PC-9 (cell line): ENCODE measurements at regions not wholly inside any gene's neighbourhood (a gene's known extent, or its start where the extent isn't known, plus 50 kb on each side); places are given as distances from the start of the nearest gene placed in this dataset.
"Not testable (repeated sequence)": the region's sequence is repeated elsewhere in the genome, so short reads cannot be mapped to it uniquely, and the experiment has no call there.

Experiments
- BruUV-seq: library from RNA; stranded (reverse); fragments of 400-500 nt; replicated peaks from 2 replicates; lab custom pipeline; 2021; lab: Mats Ljungman, UMichigan
- CTCF ChIA-PET: fragments of 300-600 bp; sonication (Branson Sonifier 250); formaldehyde crosslinking; loops from one replicate; lab custom pipeline; 2022; ENCODE audit warnings: antibody characterized with exemption; lab: Charles Lee
- POLR2A ChIA-PET: fragments of 300-600 bp; sonication (Branson Sonifier 250); formaldehyde crosslinking; loops from one replicate; lab custom pipeline; 2022; ENCODE audit warnings: antibody characterized with exemption; ENCODE audit not compliant: unreplicated experiment; lab: Charles Lee
- DNase-seq, 2 experiments: peaks; one replicate each; pipeline versions ENCODE4 v3.0.0 to v3.0.0-alpha.2; 2015 to 2022; ENCODE audit warnings: mixed read lengths in 1 of 2
- H2AFZ ChIP-seq: fragments of 200-600 bp; sonication (generic); 2 replicates; pipeline ENCODE4 v1.8.1; 2017; ENCODE audit warnings: antibody characterized with exemption
- H3F3A ChIP-seq: fragments of 200-600 bp; sonication (generic); 2 replicates; pipeline ENCODE4 v1.8.1; 2017; ENCODE audit warnings: antibody characterized with exemption, mild to moderate bottlenecking, low read depth; ENCODE audit not compliant: insufficient read depth
- H3K27ac ChIP-seq: fragments of 200-600 bp; sonication (generic); 2 replicates; pipeline ENCODE4 v1.6.1; 2016; ENCODE audit warnings: mixed run types
- H3K27me3 ChIP-seq: fragments of 200-600 bp; sonication (generic); 2 replicates; pipeline ENCODE4 v1.6.1; 2016; ENCODE audit warnings: low read depth, mixed run types; ENCODE audit not compliant: insufficient read depth
- H3K36me3 ChIP-seq: fragments of 200-600 bp; sonication (generic); 2 replicates; pipeline ENCODE4 v1.6.1; 2016; ENCODE audit warnings: low read depth, mixed run types
- H3K4me1 ChIP-seq: fragments of 200-600 bp; sonication (generic); replicated peaks from 2 replicates; pipeline ENCODE4 v1.6.1; 2016; ENCODE audit warnings: mixed run types; ENCODE audit not compliant: insufficient read depth
- H3K4me2 ChIP-seq: fragments of 200-600 bp; sonication (generic); 2 replicates; pipeline ENCODE4 v1.6.1; 2017; ENCODE audit warnings: mixed run types
- H3K4me3 ChIP-seq: fragments of 200-600 bp; sonication (generic); 2 replicates; pipeline ENCODE4 v1.6.1; 2016; ENCODE audit warnings: mixed run types
- H3K79me2 ChIP-seq: fragments of 200-600 bp; sonication (generic); 2 replicates; pipeline ENCODE4 v1.6.1; 2017; ENCODE audit warnings: low read depth, mixed run types
- H3K9me2 ChIP-seq: fragments of 200-600 bp; sonication (generic); 2 replicates; pipeline ENCODE4 v1.8.1; 2017; ENCODE audit warnings: mild to moderate bottlenecking; ENCODE audit not compliant: insufficient read depth
- H3K9me3 ChIP-seq: fragments of 200-600 bp; sonication (generic); 2 replicates; pipeline ENCODE4 v1.8.1; 2016; ENCODE audit warnings: low read depth; ENCODE audit not compliant: insufficient read depth
- H4K20me1 ChIP-seq: fragments of 200-600 bp; sonication (generic); 2 replicates; pipeline ENCODE4 v1.8.1; 2017; ENCODE audit not compliant: insufficient read depth
- EZH2 ChIP-seq: fragments of 200-600 bp; sonication (generic); IDR thresholded peaks from 2 replicates; pipeline ENCODE4 v1.8.0; 2017; ENCODE audit warnings: antibody characterized with exemption, low read depth
- intact Hi-C: fragments of 100-400 bp; cut with micrococcal nuclease; formaldehyde crosslinking; loops from one replicate; pipeline ENCODE4 v1.10.0; 2022; ENCODE audit not compliant: unreplicated experiment
- TF ChIP-seq, protein P1 (sequence below): fragments of 200-600 bp; sonication (generic); conservative IDR thresholded peaks from 2 replicates; pipeline ENCODE4 v1.6.1; 2017; ENCODE audit warnings: mixed run types, antibody characterized with exemption, mild to moderate bottlenecking, moderate library complexity

DNA sequence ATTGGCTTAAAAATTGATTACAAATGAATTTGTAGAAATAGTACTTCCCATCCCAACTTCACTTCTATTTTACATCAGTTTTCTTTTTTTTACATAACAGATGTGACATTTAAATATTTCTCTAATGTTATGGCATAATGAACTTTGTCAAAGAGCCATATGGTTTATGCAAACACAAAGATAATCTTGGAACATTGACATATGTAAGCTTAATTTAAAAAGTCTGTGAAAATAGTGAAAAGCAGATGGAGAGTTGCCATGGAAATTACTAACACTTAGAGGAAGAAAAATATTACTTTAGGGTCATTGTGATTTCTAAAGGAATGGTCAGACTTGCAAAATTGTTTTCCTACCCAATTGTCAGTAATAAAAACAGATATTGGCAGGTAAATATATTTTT, 232.4 kb downstream of the AEBP2 start:
- BruUV-seq = no TSS peak
- H3K9me2 ChIP-seq = no peaks in the 10 kb centered on the region
- H3K4me1 ChIP-seq = no peaks in the 10 kb centered on the region
- no peak for TF ChIP-seq EZH2
- TF ChIP-seq, protein P1, sequence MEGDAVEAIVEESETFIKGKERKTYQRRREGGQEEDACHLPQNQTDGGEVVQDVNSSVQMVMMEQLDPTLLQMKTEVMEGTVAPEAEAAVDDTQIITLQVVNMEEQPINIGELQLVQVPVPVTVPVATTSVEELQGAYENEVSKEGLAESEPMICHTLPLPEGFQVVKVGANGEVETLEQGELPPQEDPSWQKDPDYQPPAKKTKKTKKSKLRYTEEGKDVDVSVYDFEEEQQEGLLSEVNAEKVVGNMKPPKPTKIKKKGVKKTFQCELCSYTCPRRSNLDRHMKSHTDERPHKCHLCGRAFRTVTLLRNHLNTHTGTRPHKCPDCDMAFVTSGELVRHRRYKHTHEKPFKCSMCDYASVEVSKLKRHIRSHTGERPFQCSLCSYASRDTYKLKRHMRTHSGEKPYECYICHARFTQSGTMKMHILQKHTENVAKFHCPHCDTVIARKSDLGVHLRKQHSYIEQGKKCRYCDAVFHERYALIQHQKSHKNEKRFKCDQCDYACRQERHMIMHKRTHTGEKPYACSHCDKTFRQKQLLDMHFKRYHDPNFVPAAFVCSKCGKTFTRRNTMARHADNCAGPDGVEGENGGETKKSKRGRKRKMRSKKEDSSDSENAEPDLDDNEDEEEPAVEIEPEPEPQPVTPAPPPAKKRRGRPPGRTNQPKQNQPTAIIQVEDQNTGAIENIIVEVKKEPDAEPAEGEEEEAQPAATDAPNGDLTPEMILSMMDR = no peak
- no peaks in the 10 kb centered on the region for H3K9me3 ChIP-seq
- no peaks in the 10 kb centered on the region for H4K20me1 ChIP-seq
- H3K4me2 ChIP-seq = no peak overlapping the region
- CTCF ChIA-PET = no interaction called here
- DNase-seq = no peak
- no peak overlapping the region for H3K27ac ChIP-seq
- H3K36me3 ChIP-seq = no peaks in the 10 kb centered on the region
- no peak overlapping the region for H3K4me3 ChIP-seq
- H3F3A ChIP-seq = no peaks in the 10 kb centered on the region
- no peaks in the 10 kb centered on the region for H3K79me2 ChIP-seq
- POLR2A ChIA-PET = no interaction called here
- H2AFZ ChIP-seq = no peak overlapping the region
- intact Hi-C loops = no loop called here
- no peaks in the 10 kb centered on the region for H3K27me3 ChIP-seq

DNA sequence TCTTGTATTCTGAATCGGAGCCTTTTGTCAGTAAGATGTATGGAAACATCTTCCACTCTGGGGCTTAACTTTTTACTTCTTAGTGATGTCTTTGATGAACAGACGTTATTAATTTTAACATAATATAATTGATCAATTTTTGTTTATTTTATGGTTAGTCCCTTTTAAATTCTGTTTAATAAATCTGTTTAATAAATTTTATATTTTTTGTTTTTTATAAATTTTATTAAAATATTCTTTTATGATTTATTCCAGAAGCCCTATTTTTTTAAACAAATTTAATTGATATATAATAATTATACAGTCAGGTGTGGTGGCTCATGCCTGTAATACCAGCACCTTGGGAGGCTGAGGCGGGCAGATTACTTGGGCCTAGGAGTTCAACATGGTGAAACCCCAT, 235.1 kb downstream of the AEBP2 start:
- no TSS peak for BruUV-seq
- Histone ChIP-seq H3K9me2 (no peaks in the 10 kb centered on the region), H3F3A (no peaks in the 10 kb centered on the region), H3K27ac (no peak overlapping the region), H4K20me1 (no peaks in the 10 kb centered on the region), H3K4me2 (no peak overlapping the region), H3K4me1 (no peaks in the 10 kb centered on the region), H3K27me3 (no peaks in the 10 kb centered on the region), H3K4me3 (no peak overlapping the region), H3K79me2 (no peaks in the 10 kb centered on the region), H2AFZ (no peak overlapping the region), H3K36me3 (no peaks in the 10 kb centered on the region), H3K9me3 (no peaks in the 10 kb centered on the region)
- ChIA-PET CTCF (no interaction called here), POLR2A (no interaction called here)
- no peak for TF ChIP-seq EZH2
- TF ChIP-seq, protein P1 = no peak
- intact Hi-C loops = no loop called here
- no peak for DNase-seq

GRCh38 chr12:19675361-19675760, 236.1 kb downstream of the AEBP2 start:
- H3K4me2 ChIP-seq = no peak overlapping the region

GRCh38 chr12:19678501-19678900, 239.2 kb downstream of the AEBP2 start:
- H3K4me1 ChIP-seq, H3K4me3 ChIP-seq, H3K9me3 ChIP-seq, H3K4me2 ChIP-seq, H3K27ac ChIP-seq, H3K27me3 ChIP-seq, H3F3A ChIP-seq, intact Hi-C loops, POLR2A ChIA-PET, H2AFZ ChIP-seq, DNase-seq, H3K36me3 ChIP-seq, BruUV-seq, H3K79me2 ChIP-seq, H4K20me1 ChIP-seq, H3K9me2 ChIP-seq, CTCF ChIA-PET: not testable (repeated sequence)

More at GRCh38 chr12:19675361-19675760, 236.1 kb downstream of the AEBP2 start:
- intact Hi-C loops = no loop called here
- BruUV-seq = no TSS peak
- POLR2A ChIA-PET = no interaction called here
- no peak overlapping the region for H3K4me3 ChIP-seq
- no peak overlapping the region for H3K27ac ChIP-seq
- H3F3A ChIP-seq = no peaks in the 10 kb centered on the region
- H3K9me3 ChIP-seq = no peaks in the 10 kb centered on the region
- H4K20me1 ChIP-seq = no peaks in the 10 kb centered on the region
- CTCF ChIA-PET = no interaction called here
- H2AFZ ChIP-seq = no peak overlapping the region
- no peaks in the 10 kb centered on the region for H3K4me1 ChIP-seq
- no peaks in the 10 kb centered on the region for H3K9me2 ChIP-seq
- TF ChIP-seq, protein P1 = no peak
- no peak for TF ChIP-seq EZH2
- no peaks in the 10 kb centered on the region for H3K36me3 ChIP-seq
- DNase-seq = no peak
- H3K27me3 ChIP-seq = no peaks in the 10 kb centered on the region
- no peaks in the 10 kb centered on the region for H3K79me2 ChIP-seq
